Transverse colon (tissue), 3 donors: ENCODE measurements at regions not wholly inside any gene's neighbourhood (a gene's known extent, or its start where the extent isn't known, plus 50 kb on each side); places are given as distances from the start of the nearest gene placed in this dataset.

ENCODE experiments used
- CTCF ChIP-seq, 5 experiments: fragments of 200-600 bp in 3 of 5; fragments of 450-650 bp in 2 of 5; sonication (generic) in 3 of 5; IDR thresholded peaks; 1 replicate in 2 of 5; 2 replicates in 3 of 5; pipeline ENCODE4 v1.5.1; 2016 to 2017; ENCODE audit warnings: antibody characterized with exemption in 5 of 5, inconsistent platforms in 3 of 5, mild to moderate bottlenecking in 2 of 5, moderate library complexity in 1 of 5
- EP300 ChIP-seq: sonication (generic); formaldehyde crosslinking; IDR thresholded peaks from one replicate; pipeline ENCODE4 v1.6.1; 2017; ENCODE audit warnings: antibody characterized with exemption, low read depth

GRCh38 chr18:56515522-56515921 lies 122.9 kb downstream of the TXNL1 start:
- TF ChIP-seq CTCF (IDR thresholded peaks at IDR 0.05) (no peak), EP300 (no peak)
